Brain microvascular endothelial cell (primary cell): ENCODE measurements at regions not wholly inside any gene's neighbourhood (a gene's known extent, or its start where the extent isn't known, plus 50 kb on each side); places are given as distances from the start of the nearest gene placed in this dataset.
A peak's percentile ranks its signal among the peaks of the same experiment; 100 is the strongest.

Source experiments
- DNase-seq: peaks from one replicate; pipeline ENCODE4 v3.0.0-alpha.2; 2020
- H3K27ac ChIP-seq: fragments of 250-450 bp; sonication (Bioruptor Pico); 2 replicates; pipeline ENCODE4 v1.5.1; 2020; ENCODE audit warnings: mild to moderate bottlenecking, moderate library complexity
- H3K27me3 ChIP-seq: fragments of 250-450 bp; sonication (Bioruptor Pico); replicated peaks from 2 replicates; pipeline ENCODE4 v1.5.1; 2020; ENCODE audit warnings: mild to moderate bottlenecking
- H3K36me3 ChIP-seq: fragments of 250-450 bp; sonication (Bioruptor Pico); replicated peaks from 2 replicates; pipeline ENCODE4 v1.5.1; 2020; ENCODE audit warnings: mild to moderate bottlenecking
- H3K4me3 ChIP-seq: 2 replicates; pipeline ENCODE4 v1.5.1; 2011; ENCODE audit warnings: low read depth, mild to moderate bottlenecking, control low read depth, low read length, moderate library complexity
- CTCF ChIP-seq: IDR thresholded peaks from 2 replicates; pipeline ENCODE4 v1.5.1; 2011; ENCODE audit warnings: low read depth, mild to moderate bottlenecking, moderate library complexity, low read length, control low read depth, inconsistent platforms; ENCODE audit errors: missing control alignments
- in situ Hi-C: cut with HindIII; loops from 2 replicates; pipeline ENCODE4 v1.10.0; 2017; ENCODE audit warnings: low sequenced_read_pairs, low pct_ligation_motif_present

GRCh38 chr12:88658009-88658408 lies 77.7 kb upstream of the KITLG start:
- no peaks in the 10 kb centered on the region for H3K27me3 ChIP-seq
- no peak for TF ChIP-seq CTCF
- in situ Hi-C loops, result no loop called here
- no peak for DNase-seq
- no peaks in the 10 kb centered on the region for H3K36me3 ChIP-seq
- H3K4me3 ChIP-seq, result no peak overlapping the region
- no peak overlapping the region for H3K27ac ChIP-seq

- H3K27ac ChIP-seq, result no peak overlapping the region
- no peak for TF ChIP-seq CTCF
- H3K27me3 ChIP-seq, result no peaks in the 10 kb centered on the region
- in situ Hi-C loops, result no loop called here
- H3K4me3 ChIP-seq, result no peak overlapping the region
- no peaks in the 10 kb centered on the region for H3K36me3 ChIP-seq
- peak; percentile 34 for DNase-seq
These were observed 70.4 kb upstream of the KITLG start for GRCh38 chr12:88650715-88651114.

- TF ChIP-seq CTCF, result no peak
- no peak for DNase-seq
- Histone ChIP-seq H3K36me3 (no peaks in the 10 kb centered on the region), H3K27me3 (no peaks in the 10 kb centered on the region), H3K4me3 (no peak overlapping the region), H3K27ac (no peak overlapping the region)
- in situ Hi-C loops, result no loop called here
These were observed 68.4 kb upstream of the KITLG start for GRCh38 chr12:88648625-88649024.

- TF ChIP-seq CTCF, result no peak
- no peak overlapping the region for H3K27ac ChIP-seq
- H3K27me3 ChIP-seq, result no peaks in the 10 kb centered on the region
- H3K36me3 ChIP-seq, result no peaks in the 10 kb centered on the region
- in situ Hi-C loops, result no loop called here
- no peak for DNase-seq
- no peak overlapping the region for H3K4me3 ChIP-seq
These were observed 66.6 kb upstream of the KITLG start for GRCh38 chr12:88646824-88647223.

GRCh38 chr12:88645816-88646215 lies 65.5 kb upstream of the KITLG start:
- TF ChIP-seq CTCF, result no peak
- in situ Hi-C loops, result no loop called here
- H3K27ac ChIP-seq, result no peak overlapping the region
- no peaks in the 10 kb centered on the region for H3K36me3 ChIP-seq
- no peak overlapping the region for H3K4me3 ChIP-seq
- no peak for DNase-seq
- no peaks in the 10 kb centered on the region for H3K27me3 ChIP-seq

GRCh38 chr12:88644946-88645702 lies 64.9 kb upstream of the KITLG start:
- TF ChIP-seq CTCF, result no peak
- no peaks in the 10 kb centered on the region for H3K36me3 ChIP-seq
- in situ Hi-C loops, result no loop called here

More at GRCh38 chr12:88644946-88645702, 64.9 kb upstream of the KITLG start:
- Histone ChIP-seq H3K27me3 (no peaks in the 10 kb centered on the region), H3K4me3 (no peak overlapping the region), H3K27ac (no peak overlapping the region)
- no peak for DNase-seq
